HG03575 (cell line): ENCODE measurements at regions not wholly inside any gene's neighbourhood (a gene's known extent, or its start where the extent isn't known, plus 50 kb on each side); places are given as distances from the start of the nearest gene placed in this dataset.

ENCODE experiments used
- ATAC-seq: cut with Tn5 transposase; IDR thresholded peaks from one replicate; pipeline ENCODE4 v1.9.1; 2021; ENCODE audit not compliant: unreplicated experiment, insufficient number of reproducible peaks, low FRiP score; ENCODE audit errors: extremely low read depth

DNA sequence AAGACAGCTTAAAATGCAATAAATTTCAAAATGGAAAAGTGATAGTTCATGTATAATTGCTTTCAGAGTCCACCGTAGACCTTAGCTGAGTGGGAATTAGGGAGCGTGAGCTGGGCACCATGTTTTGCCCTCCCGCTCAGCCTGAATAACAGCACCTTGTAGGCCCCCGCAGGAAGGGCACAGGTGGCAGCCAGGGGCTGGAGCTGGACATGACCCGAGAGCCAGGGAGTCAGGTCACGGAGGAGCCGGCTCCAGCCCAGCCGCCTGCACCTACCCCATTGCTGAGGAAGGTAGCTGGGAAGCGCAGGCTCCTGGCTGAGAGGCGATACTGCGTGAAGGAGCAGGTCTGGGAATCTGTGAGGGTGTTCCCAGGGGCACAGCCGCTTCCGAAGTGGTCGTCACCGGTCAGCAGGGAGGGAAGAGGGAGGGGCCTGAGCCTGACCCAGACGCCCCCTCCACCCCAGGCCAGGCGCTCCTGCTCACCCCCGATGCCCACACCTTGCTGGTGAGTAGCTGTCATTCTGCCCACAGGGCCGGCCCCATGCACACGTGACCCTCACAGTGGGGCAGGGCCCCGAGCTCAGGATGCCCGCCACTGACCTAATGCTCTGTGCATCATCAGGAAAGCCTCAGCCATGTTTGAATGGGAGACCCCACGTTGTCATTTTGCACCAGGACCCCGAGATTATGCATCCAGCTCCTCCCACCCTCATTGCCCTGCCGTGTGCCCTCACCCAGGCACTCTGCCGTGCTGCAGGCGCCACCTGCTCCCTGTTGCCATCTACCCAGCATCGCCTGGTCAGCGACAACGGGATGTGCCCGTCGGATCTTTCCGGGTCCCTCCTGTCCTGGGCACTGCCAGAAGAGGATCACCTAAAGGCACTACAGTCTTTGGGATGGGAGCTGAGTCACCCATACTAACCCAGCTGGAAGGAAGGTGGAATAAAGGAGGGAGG is 129.2 kb upstream of the TCERG1L start:
- ATAC-seq = no peak

DNA sequence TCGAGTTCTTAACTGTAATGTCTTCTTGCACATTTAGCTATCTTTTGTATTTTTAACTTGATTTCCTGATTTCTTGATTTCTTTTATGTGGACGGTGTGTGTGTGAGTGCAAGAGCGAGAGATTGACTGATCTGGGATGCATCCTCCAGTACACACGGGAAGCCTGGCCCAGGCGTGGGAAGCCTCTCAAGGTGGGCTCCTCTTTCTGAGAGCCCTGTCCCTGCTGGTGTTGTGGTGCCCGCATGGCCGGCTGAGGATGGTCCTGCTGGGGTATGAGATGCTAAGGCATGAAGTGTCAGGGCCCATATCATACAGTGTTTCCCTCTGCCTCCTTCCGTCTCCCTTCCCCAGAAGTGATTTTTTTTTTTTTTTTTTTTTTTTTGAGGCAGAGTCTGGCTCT is 130.8 kb upstream of the TCERG1L start:
- no peak for ATAC-seq

- ATAC-seq = no peak
These were observed 132.8 kb upstream of the TCERG1L start for GRCh38 chr10:131444286-131444685.

GRCh38 chr10:131444862-131445461 is 133.4 kb upstream of the TCERG1L start:
- no peak for ATAC-seq

- ATAC-seq = no peak
These were observed 134.1 kb upstream of the TCERG1L start for GRCh38 chr10:131445623-131446022.

GRCh38 chr10:131446171-131446570 is 134.7 kb upstream of the TCERG1L start:
- ATAC-seq = no peak

DNA sequence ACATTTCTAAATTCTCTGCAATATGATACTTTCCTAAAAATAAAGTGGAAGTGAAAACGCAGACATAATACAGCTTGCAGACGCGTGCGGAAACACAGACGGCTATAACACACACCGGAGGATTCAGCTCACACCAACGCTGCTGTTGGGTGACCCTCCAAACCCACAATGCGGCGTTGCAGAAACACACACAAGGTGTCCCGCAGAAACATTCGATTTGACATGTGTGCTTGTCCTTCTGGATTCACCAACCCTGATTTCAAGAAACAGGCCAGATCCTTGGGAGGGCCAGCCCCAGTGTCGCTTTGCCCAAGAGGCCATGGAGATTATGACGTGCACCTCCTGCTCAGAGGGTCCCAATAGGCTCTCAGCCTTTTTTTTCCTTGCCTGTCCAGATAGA is 136.7 kb upstream of the TCERG1L start:
- ATAC-seq = no peak

- no peak for ATAC-seq
These were observed 137.4 kb upstream of the TCERG1L start for GRCh38 chr10:131448883-131449282.

DNA sequence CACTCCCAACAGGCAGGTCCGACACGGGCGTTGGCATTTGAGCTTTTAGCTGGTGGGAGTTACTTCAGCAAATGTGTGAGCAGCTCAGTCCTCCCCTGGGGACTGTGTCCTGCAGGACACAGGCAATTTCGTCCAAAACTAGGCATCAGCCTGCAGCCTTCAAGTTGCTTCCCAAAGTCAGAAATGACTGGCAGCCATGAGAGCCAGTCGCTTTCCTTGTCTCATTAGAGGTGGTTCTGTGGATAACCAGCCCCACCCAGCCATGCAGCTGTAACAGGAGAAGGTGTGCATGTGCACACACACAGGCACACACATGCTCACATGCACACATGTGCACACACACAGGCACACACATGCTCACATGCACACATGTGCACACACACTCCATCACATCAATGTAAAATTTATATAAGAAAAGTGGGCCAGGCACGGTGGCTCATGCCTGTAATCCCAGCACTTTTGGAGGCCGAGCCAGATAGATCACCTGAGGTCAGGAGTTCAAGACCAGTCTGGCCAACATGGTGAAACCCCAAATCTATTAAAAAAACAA is 138.8 kb upstream of the TCERG1L start:
- no peak for ATAC-seq

GRCh38 chr10:131451407-131452015 is 140.0 kb upstream of the TCERG1L start:
- no peak for ATAC-seq

- ATAC-seq = no peak
These were observed 141.6 kb upstream of the TCERG1L start for GRCh38 chr10:131452926-131453720.

GRCh38 chr10:131453721-131454634 is 142.5 kb upstream of the TCERG1L start:
- no peak for ATAC-seq

- no peak for ATAC-seq
These were observed 144.9 kb upstream of the TCERG1L start for GRCh38 chr10:131456411-131456810.

GRCh38 chr10:131461093-131461492 is 149.6 kb upstream of the TCERG1L start:
- no peak for ATAC-seq

DNA sequence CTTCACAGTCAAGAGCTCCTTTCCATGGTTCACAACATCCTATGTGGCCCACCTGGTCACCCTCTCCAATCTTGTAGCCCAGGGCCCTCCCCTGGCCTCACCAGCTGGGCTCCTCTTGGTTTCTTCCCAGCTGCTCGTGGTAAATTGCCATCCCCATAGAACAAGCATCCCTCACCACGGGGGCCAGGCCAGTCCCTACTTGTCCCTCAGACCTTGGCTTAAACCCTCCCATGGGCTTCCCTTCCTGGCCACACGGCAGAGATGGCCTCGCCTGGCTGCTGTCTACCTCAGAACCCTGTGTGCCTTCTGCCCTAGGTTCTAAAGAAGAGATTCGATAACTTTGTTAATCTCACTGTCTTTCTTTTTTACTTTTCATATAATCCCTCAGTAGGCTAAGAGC is 153.3 kb upstream of the TCERG1L start:
- ATAC-seq = no peak

- ATAC-seq = no peak
These were observed 158.0 kb upstream of the TCERG1L start for GRCh38 chr10:131469551-131469950.

DNA sequence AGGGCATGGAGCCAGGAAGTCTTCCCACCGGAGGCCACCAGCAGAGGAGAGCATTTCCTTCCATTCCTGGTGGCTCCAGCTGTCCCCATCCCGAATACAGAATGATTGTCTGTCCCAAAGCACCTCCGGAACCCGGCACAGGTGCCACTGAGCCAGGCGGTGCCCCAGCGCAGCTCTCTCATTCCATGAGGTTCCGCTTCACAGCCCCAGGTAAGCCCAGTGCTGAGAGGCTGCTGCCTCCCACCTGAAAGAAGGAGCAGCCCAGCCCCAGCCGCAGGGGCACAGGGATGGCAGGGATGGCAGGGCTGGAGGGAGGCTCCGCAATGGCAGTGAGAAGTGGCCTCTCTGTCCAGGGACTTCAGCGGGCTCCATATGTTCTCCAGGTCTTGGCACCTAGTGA is 162.1 kb upstream of the TCERG1L start:
- no peak for ATAC-seq

- no peak for ATAC-seq
These were observed 162.9 kb upstream of the TCERG1L start for GRCh38 chr10:131474416-131474815.
